NCI-H1048 (cell line): ENCODE measurements at regions not wholly inside any gene's neighbourhood (a gene's known extent, or its start where the extent isn't known, plus 50 kb on each side); places are given as distances from the start of the nearest gene placed in this dataset.

Experiments used
- DNase-seq: peaks from one replicate; lab custom pipeline; 2025; lab: John Stamatoyannopoulos, UW

GRCh38 chr2:136404176-136404575 is 286.2 kb upstream of the CXCR4 start:
- no peak for DNase-seq

DNA sequence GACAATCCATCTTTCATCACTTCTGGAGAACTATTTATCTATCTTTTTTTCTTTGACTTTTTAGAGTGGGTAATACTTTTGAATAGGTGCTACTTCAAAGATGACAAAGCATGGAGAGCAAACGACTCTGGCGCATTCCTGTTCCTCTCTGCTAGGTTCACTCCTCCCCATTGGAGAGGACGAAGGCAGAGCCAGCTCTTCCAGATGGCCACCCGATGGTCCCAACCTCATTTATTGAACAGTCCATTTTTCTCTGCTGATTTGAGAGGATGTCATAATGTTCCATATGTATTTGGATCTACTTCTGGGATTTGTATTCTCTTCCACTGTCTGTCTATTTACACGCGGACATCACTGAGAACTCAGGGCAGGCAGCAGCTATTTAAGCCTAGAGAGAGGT is 284.3 kb upstream of the CXCR4 start:
- no peak for DNase-seq

- no peak for DNase-seq
These were observed 281.8 kb upstream of the CXCR4 start for GRCh38 chr2:136399667-136400289.

GRCh38 chr2:136395582-136395981 is 277.6 kb upstream of the CXCR4 start:
- DNase-seq, result no peak

DNA sequence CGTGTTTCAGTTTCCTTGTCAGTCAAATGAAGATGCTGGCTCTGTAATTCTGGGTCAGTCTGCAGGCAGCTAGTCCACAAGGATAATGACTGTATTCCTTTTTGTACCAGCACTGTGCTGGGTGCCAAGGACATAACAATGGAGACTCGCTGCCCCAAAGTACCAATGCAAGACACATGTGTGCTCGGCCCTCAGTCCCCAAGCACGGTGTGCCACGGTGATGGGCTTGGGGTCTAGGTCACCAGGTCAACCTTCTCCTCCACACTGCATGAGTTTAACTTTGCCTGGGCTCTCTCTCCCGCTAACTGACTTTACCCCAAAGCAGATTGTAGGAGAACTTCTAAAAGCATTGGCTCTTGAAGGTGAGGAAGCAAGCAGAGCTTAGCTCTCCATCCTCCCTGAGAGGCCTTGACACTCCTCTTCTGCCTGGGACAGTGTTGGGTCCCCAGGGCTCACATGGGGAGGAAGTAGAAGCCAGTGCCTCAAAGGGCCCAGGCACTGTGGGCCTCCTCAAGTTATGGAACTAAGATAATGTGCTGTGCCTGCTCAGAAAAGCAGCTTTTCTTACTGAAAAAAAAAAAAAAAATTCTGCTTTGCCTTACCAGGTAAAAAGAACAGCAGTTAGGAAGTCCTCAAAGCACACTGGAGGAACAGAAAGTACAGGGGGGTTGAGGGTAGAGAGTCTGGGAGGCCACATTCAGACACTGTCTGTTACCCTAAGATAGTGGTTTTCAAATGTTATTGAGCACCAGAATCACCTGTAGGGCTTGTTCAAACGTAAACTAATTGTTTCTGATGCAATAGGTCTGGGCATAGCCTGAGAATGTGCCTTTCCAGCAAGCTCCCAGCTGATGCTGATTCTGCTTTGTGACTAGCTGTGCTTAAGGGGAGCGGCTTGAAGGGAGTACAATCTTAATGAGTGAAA is 276.4 kb upstream of the CXCR4 start:
- no peak for DNase-seq

GRCh38 chr2:136393514-136393913 is 275.6 kb upstream of the CXCR4 start:
- no peak for DNase-seq

DNA sequence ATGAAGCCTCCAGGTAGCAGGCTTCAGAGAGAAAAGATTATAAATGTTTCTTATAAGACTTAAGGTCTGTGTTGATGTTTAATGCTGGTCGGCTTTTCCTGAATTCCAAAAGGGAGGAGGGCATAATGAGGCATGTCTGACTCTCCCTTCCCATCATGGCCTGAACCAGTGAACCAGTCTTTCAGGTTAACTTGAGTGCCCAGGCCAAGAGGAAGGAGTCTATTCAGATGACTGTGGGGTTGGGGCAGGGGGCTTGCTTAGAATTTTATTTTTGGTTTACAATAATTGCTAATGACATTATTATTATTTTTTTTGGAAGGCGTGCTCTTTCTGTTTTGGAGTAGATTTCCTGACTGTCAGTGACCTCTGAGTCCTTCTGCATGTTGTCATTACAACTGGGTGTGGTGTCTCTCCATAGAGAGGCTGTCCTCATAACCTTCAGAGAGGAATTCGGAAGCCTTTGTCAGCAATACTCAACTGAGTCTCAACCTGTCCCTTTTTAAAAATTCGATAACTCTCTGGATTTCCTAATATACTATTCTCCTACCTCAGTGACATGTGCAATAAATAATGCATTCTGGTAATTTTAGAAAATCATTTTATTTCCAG is 275.1 kb upstream of the CXCR4 start:
- DNase-seq, result no peak

GRCh38 chr2:136389809-136390208 is 271.9 kb upstream of the CXCR4 start:
- no peak for DNase-seq

GRCh38 chr2:136386046-136386445 is 268.1 kb upstream of the CXCR4 start:
- no peak for DNase-seq

GRCh38 chr2:136384531-136385303 is 266.8 kb upstream of the CXCR4 start:
- DNase-seq, result no peak

DNA sequence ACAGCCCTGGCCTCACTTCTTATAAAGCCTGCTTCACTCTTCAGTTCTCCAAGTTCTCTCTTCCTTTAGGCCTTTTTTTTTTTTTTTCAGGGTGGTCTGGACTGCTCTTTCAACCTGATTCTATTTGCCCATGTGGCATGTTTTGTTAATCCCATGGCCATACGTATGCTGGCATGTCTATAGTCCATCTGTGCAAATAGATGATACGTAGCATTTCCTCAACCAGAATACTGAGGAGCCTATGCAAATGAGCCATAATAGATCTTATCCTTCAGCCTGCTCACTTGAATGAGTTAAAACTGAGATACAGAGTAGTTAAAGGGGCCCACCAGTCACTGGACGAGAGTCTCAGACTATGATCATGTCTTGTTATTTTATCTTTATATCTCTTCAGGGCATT is 265.2 kb upstream of the CXCR4 start:
- DNase-seq, result no peak

DNA sequence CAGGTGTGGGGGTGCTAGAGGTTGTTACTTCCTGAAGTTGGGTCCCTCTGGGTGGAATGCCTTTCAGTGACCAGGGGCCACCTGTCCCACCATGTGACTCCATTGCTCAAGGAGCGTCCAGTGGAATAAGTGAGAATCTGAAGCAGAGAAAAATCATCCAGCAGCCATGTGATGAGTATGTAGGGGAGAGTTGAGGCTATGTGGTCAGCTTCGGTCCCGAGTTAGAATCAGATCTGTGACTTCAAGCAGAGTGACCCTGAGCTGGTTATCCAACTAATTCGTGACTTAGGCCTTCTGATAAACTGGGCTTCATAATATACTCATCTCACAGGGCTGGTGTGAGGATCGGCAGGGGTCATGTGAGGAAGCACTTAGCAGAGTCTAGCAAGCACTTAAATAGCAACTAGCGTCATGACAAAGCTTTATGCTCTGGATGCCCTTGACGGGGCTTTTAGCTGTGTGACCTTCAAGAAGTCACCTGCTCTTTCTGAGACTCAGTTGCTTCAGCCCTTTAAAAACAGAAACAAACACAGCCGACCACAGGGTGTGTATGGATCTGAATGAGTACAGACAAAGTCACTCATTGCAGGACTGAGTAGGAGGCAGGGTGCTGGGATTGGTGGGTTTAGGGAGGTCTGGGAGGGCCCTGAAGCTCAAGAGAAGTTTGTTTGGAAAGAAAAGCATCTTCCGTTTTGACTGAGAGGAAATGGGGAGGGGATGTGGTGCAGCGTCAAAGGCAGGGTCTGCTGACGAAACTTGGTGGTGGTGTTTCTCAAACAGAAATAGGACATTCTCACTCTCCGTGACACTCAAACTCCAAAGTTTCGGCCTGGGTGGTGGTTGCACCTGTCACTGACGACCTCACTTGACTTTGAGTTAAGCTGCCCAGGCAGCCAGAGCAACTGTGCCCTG is 264.0 kb upstream of the CXCR4 start:
- no peak for DNase-seq

- DNase-seq, result no peak
These were observed 263.3 kb upstream of the CXCR4 start for GRCh38 chr2:136381245-136381644.

DNA sequence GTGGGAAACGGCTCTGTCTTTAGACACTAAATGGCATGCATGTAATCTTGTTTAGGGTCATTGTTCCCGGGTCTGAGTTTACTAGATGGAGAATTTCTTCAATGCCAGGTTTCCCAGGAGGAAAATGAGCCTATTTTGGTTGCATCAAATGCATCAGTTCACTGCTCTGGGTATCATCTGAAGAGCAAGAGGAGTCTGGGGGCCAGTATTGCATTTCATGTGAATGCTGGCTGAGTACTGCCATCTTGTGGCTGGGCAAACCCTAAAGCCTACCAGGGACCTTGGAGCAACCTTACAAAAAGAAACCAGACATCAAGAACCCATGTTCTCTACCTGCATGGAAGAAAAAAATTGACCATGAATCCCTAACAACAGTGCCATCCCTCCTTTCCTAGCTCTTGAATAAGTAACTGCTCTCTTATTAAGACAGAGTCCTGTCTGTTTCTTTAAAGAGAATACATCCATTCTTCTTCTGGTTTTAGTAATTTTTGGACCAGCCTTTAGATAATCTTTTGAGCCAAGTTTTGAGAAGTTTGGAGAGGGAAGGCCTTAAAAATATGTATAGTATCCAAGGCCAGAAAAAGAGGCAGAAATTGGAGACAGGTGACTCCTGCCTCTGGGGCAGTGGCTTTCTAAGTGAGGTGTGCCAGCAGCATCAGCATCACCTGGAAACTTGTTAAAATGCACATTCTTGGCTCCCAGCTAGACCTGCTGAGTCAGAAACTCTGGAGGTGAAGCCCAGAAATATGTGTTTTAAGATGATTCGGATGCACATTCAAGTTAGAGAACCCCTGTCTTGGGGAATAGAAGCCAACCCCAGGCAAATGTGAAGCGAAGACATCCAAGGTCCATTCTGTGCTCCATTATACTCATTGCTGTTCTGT is 261.0 kb upstream of the CXCR4 start:
- DNase-seq, result no peak

GRCh38 chr2:136377423-136378382 is 259.8 kb upstream of the CXCR4 start:
- no peak for DNase-seq

DNA sequence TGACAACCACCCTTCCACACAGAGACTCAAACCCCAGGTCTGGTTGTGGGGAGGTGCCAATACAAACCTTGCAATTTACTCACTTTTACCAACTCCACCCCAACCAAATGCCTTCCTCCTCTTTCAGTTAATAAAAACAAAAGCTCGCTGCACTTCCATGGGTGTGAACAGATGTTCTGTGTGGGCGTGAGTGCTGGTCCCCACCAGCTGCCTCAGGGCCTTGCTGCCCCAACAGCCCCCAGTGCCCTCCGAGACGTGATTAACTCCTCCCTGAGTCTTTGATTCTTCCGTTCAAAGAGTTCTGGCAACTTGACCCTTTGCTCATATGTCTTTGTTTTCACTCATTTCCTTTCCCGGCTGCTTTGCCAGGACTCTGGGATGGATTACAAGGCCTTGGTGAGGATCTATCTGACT is 258.9 kb upstream of the CXCR4 start:
- no peak for DNase-seq

DNA sequence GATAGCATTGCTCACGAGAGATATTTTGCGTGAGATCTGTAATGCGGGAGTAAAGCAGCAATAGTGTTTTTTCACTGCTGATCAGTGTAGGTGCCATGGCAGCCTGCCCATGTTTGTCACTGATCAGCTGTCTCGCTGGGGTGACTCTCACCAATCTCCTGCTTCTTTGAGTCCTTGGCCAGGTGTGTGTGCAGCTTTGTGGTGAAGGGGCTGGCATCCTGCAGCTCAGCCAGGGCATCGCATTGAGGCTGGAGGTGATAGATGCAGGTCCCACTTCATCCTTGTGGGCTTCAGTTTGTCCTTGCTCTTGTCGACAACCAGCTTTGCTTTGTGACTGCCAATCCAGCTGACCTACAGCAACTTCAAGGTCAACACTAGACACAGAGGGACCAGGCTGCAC is 258.3 kb upstream of the CXCR4 start:
- no peak for DNase-seq

- DNase-seq, result no peak
These were observed 257.3 kb upstream of the CXCR4 start for GRCh38 chr2:136375017-136375901.
